NB4 (cell line): ENCODE measurements at regions not wholly inside any gene's neighbourhood (a gene's known extent, or its start where the extent isn't known, plus 50 kb on each side); places are given as distances from the start of the nearest gene placed in this dataset.

Experiments used
- CTCF ChIP-seq: IDR thresholded peaks from one replicate; pipeline ENCODE4 v1.5.1; 2012; ENCODE audit warnings: low read depth, low read length
- MAX ChIP-seq: IDR thresholded peaks from 2 replicates; pipeline ENCODE4 v1.6.1; 2011; ENCODE audit warnings: low read depth, low read length
- POLR2A ChIP-seq: IDR thresholded peaks from 2 replicates; pipeline ENCODE4 v1.6.1; 2011; ENCODE audit warnings: mild to moderate bottlenecking; ENCODE audit not compliant: insufficient read length; ENCODE audit errors: extremely low read depth

GRCh38 chr17:77352441-77352840, 211.7 kb downstream of the SEC14L1 start:
- TF ChIP-seq CTCF (no peak), POLR2A (no peak), MAX (no peak)
